ENCODE measurements at regions not wholly inside any gene's neighbourhood (a gene's known extent, or its start where the extent isn't known, plus 50 kb on each side); places are given as distances from the start of the nearest gene placed in this dataset.

DNA sequence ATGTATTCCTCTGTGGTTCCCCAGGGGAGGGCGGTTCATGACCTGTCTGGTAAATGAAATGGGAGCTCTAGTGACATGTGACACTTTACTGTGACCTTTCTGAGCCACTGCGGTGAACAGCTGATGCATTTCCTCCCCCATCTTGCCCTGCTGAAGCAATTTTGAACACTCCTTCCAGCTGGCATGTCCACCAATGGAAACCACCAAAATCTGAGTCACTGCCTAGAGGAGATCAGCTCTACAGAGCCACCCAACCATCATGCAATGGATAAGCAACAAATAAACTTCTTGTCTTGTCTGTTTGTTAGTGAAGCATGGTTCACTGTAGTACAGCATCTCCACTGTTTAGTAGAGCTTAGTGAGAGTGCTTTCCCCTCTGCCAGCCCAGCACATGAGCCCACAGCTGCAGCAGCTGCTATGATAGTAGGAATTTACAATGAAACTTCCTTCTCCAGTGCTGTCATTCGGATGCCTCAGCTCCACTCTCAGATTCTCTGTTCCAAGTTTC is 479.4 kb downstream of the NTRK3 start:
- Histone ChIP-seq H3K27ac (replicated peaks) (no peak overlapping the region), H3K27me3 (ENCODE audit: insufficient read depth, poor library complexity, severe bottlenecking) (no peaks in the 10 kb centered on the region), H3K4me3 (replicated peaks; ENCODE audit: insufficient read depth, low read length) (no peak overlapping the region)
- peak in 1 of 2 experiments; percentile 4 for DNase-seq (ENCODE audit: low read depth in 1 of 2, low spot score in 1 of 2)
- TF ChIP-seq GABPA (IDR thresholded peaks at IDR 0.05; ENCODE audit: low read depth) (no peak), CTCF (IDR thresholded peaks at IDR 0.05; ENCODE audit: insufficient read depth, low read length) (no peak), POLR2AphosphoS5 (IDR thresholded peaks at IDR 0.05; ENCODE audit: low read depth) (no peak), SPI1 (IDR thresholded peaks at IDR 0.05; ENCODE audit: borderline replicate concordance, low read depth) (no peak), REST (IDR thresholded peaks at IDR 0.05; ENCODE audit: insufficient replicate concordance, low read depth) (no peak)

DNA sequence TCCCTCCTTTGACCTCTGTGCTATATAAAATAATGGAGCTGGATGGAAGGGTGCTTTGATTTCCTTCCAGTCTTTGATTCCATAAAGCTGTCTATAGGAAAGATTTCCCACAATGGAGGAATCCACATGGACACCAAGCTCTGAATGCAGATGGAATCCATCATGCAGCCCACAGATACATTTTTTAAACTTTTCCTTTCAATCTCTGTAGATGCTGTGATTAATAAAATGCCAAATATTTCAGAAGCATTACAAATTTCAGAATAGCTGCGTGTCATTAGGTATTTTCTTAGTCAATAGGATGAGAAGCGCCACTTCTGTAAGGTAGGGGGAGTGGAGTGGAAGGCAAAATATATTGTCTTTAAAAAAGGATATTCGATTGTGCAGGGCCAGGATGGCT is 489.0 kb downstream of the NTRK3 start:
- Histone ChIP-seq H3K4me3 (replicated peaks; ENCODE audit: insufficient read depth, low read length) (no peak overlapping the region), H3K27me3 (ENCODE audit: insufficient read depth, poor library complexity, severe bottlenecking) (no peaks in the 10 kb centered on the region), H3K27ac (replicated peaks) (no peak overlapping the region)
- no peak for DNase-seq (ENCODE audit: low read depth in 1 of 2, low spot score in 1 of 2)
- TF ChIP-seq REST (IDR thresholded peaks at IDR 0.05; ENCODE audit: insufficient replicate concordance, low read depth) (no peak), SPI1 (IDR thresholded peaks at IDR 0.05; ENCODE audit: borderline replicate concordance, low read depth) (no peak), POLR2AphosphoS5 (IDR thresholded peaks at IDR 0.05; ENCODE audit: low read depth) (no peak), CTCF (IDR thresholded peaks at IDR 0.05; ENCODE audit: insufficient read depth, low read length) (no peak), GABPA (IDR thresholded peaks at IDR 0.05; ENCODE audit: low read depth) (no peak)

- Histone ChIP-seq H3K4me3 (replicated peaks; ENCODE audit: insufficient read depth, low read length) (no peak overlapping the region), H3K27ac (replicated peaks) (no peak overlapping the region), H3K27me3 (ENCODE audit: insufficient read depth, poor library complexity, severe bottlenecking) (no peaks in the 10 kb centered on the region)
- TF ChIP-seq SPI1 (IDR thresholded peaks at IDR 0.05; ENCODE audit: borderline replicate concordance, low read depth) = no peak
- TF ChIP-seq GABPA (IDR thresholded peaks at IDR 0.05; ENCODE audit: low read depth) = no peak
- no peak for TF ChIP-seq POLR2AphosphoS5 (IDR thresholded peaks at IDR 0.05; ENCODE audit: low read depth)
- TF ChIP-seq CTCF (IDR thresholded peaks at IDR 0.05; ENCODE audit: insufficient read depth, low read length) = no peak
- no peak for TF ChIP-seq REST (IDR thresholded peaks at IDR 0.05; ENCODE audit: insufficient replicate concordance, low read depth)
- DNase-seq (ENCODE audit: low read depth in 1 of 2, low spot score in 1 of 2) = no peak
These were observed 491.9 kb downstream of the NTRK3 start for GRCh38 chr15:87764461-87765240.

Measured in HL-60 (cell line).